Brain microvascular endothelial cell (primary cell): ENCODE measurements at regions not wholly inside any gene's neighbourhood (a gene's known extent, or its start where the extent isn't known, plus 50 kb on each side); places are given as distances from the start of the nearest gene placed in this dataset.

Experiments used
- DNase-seq: peaks from one replicate; pipeline ENCODE4 v3.0.0-alpha.2; 2020
- H3K27ac ChIP-seq: fragments of 250-450 bp; sonication (Bioruptor Pico); 2 replicates; pipeline ENCODE4 v1.5.1; 2020; ENCODE audit warnings: mild to moderate bottlenecking, moderate library complexity
- H3K27me3 ChIP-seq: fragments of 250-450 bp; sonication (Bioruptor Pico); replicated peaks from 2 replicates; pipeline ENCODE4 v1.5.1; 2020; ENCODE audit warnings: mild to moderate bottlenecking
- H3K36me3 ChIP-seq: fragments of 250-450 bp; sonication (Bioruptor Pico); replicated peaks from 2 replicates; pipeline ENCODE4 v1.5.1; 2020; ENCODE audit warnings: mild to moderate bottlenecking
- H3K4me3 ChIP-seq: 2 replicates; pipeline ENCODE4 v1.5.1; 2011; ENCODE audit warnings: low read depth, mild to moderate bottlenecking, control low read depth, low read length, moderate library complexity
- CTCF ChIP-seq: IDR thresholded peaks from 2 replicates; pipeline ENCODE4 v1.5.1; 2011; ENCODE audit warnings: low read depth, mild to moderate bottlenecking, moderate library complexity, low read length, control low read depth, inconsistent platforms; ENCODE audit errors: missing control alignments
- in situ Hi-C: cut with HindIII; loops from 2 replicates; pipeline ENCODE4 v1.10.0; 2017; ENCODE audit warnings: low sequenced_read_pairs, low pct_ligation_motif_present

- H3K36me3 ChIP-seq, result no peaks in the 10 kb centered on the region
- no peak overlapping the region for H3K4me3 ChIP-seq
- H3K27me3 ChIP-seq, result no peaks in the 10 kb centered on the region
- TF ChIP-seq CTCF, result no peak
- no peak overlapping the region for H3K27ac ChIP-seq
- DNase-seq, result no peak
- in situ Hi-C loops, result no loop called here
Measured at GRCh38 chr4:41414412-41414779, 123.6 kb upstream of the LIMCH1 start.

DNA sequence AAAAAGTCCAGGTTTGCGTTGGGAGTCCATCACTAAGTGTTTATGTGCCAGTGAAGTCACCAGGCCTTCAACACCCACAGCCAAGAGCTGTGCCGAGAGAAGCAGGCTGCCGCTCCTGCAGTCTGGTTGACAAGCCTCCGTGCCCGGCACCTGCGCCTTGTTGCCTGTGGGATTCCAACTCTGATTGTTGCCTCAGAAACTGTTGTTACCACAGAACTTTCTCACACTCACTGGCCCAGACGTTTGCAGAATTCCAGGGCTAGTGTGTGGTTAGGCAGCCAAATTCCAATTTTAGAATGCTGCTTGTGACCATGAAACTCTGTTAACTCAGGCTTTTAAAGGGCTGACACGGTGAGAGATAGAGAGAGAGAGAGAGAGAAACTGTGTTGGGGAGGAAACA lies 119.5 kb upstream of the LIMCH1 start:
- Histone ChIP-seq H3K27ac (no peak overlapping the region), H3K36me3 (no peaks in the 10 kb centered on the region), H3K27me3 (no peaks in the 10 kb centered on the region), H3K4me3 (no peak overlapping the region)
- no peak for DNase-seq
- no peak for TF ChIP-seq CTCF
- in situ Hi-C loops, result no loop called here

DNA sequence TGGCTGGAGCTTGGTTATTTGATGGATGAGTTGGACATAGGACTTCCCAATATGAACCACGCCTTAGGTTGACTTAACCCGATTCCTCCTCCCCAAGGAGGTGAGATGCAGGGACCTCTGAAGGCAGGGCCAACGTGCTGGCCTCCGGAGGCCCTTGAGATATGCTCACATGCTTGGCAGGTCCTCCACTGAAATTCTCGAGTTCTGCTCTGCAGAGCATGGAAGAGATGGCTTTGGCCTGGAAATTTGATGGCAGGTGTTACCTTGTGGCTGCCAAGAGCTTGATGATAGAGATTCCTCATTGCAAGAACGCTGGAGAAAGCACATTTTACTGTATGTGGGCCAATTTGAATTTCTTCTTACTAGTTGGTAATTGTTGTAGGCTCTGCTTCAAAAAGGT lies 117.4 kb upstream of the LIMCH1 start:
- DNase-seq, result no peak
- no peak overlapping the region for H3K27ac ChIP-seq
- TF ChIP-seq CTCF, result no peak
- peaks cover 1% of the 10 kb centered on the region for H3K27me3 ChIP-seq
- no peaks in the 10 kb centered on the region for H3K36me3 ChIP-seq
- in situ Hi-C loops, result no loop called here
- no peak overlapping the region for H3K4me3 ChIP-seq

DNA sequence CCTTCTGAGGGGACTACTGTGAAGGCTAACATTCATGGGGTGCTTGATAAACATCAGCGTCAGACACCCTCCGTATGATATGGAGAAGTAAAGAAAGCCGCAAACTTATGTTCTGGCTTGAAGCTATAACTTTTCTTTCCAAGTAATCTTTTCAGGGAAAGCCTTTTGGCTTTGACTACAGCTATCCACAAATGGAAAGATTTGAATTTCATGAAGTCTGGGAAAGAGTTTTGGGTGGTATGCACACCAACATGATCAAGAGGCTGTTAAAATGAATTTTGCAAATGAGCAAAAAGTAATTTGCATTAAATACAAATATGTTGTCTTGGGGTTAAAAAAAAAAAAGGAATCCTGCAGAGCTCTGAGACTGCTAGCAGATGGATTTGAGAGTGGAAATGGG lies 114.8 kb upstream of the LIMCH1 start:
- peaks cover 1% of the 10 kb centered on the region for H3K27me3 ChIP-seq
- H3K4me3 ChIP-seq, result no peak overlapping the region
- DNase-seq, result no peak
- no peaks in the 10 kb centered on the region for H3K36me3 ChIP-seq
- no peak overlapping the region for H3K27ac ChIP-seq
- no peak for TF ChIP-seq CTCF
- in situ Hi-C loops, result no loop called here

DNA sequence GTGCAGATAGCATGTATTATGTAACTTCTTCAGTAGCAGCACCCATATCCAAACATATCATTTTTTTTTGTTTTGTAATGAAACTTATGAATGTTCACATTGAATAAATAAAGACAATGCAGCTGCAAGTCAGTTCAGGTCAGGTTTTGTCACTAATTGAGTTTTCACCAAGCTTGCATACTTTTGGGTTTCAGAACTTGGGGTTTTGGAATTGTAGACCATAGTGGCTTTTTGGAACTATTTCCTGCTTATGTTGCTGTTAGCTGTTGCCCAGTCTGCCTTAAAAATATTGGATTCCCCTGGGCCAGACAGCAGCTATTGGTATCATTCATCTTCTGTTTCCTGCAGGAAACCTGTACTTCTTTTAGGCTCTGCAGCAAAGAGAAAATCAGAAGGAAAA lies 113.4 kb upstream of the LIMCH1 start:
- H3K27ac ChIP-seq, result no peak overlapping the region
- in situ Hi-C loops, result no loop called here
- H3K27me3 ChIP-seq, result peaks cover 1% of the 10 kb centered on the region
- no peak overlapping the region for H3K4me3 ChIP-seq
- TF ChIP-seq CTCF, result no peak
- no peak for DNase-seq
- H3K36me3 ChIP-seq, result no peaks in the 10 kb centered on the region

GRCh38 chr4:41425650-41426049 lies 112.3 kb upstream of the LIMCH1 start:
- in situ Hi-C loops, result no loop called here
- Histone ChIP-seq H3K27me3 (peaks cover 1% of the 10 kb centered on the region), H3K4me3 (no peak overlapping the region), H3K27ac (no peak overlapping the region), H3K36me3 (no peaks in the 10 kb centered on the region)
- no peak for TF ChIP-seq CTCF
- DNase-seq, result no peak
